ENCODE measurements at regions not wholly inside any gene's neighbourhood (a gene's known extent, or its start where the extent isn't known, plus 50 kb on each side); places are given as distances from the start of the nearest gene placed in this dataset.

GRCh38 chr2:41916177-41916576 lies 131.6 kb upstream of the PKDCC start:
- H3K4me3 ChIP-seq: no peak overlapping the region
- DNase-seq: no peak
- 97 to 99% (median 98%) methylated on average over 2 of the region's 2 CpGs for WGBS, 3 donors
- no peaks in the 10 kb centered on the region for H3K9me3 ChIP-seq
- H3K27me3 ChIP-seq: no peaks in the 10 kb centered on the region
- intact Hi-C loops (cut with DNase I): no loop called here
- H3K27ac ChIP-seq: no peak overlapping the region
- no peak for TF ChIP-seq CTCF (IDR thresholded peaks at IDR 0.05)
- no peak for TF ChIP-seq POLR2A (IDR thresholded peaks at IDR 0.05)
- no peaks in the 10 kb centered on the region for H3K36me3 ChIP-seq
- H3K4me1 ChIP-seq (ENCODE audit: insufficient read depth): peaks cover 1% of the 10 kb centered on the region

GRCh38 chr2:41917587-41917986 lies 130.2 kb upstream of the PKDCC start:
- no peaks in the 10 kb centered on the region for H3K36me3 ChIP-seq
- intact Hi-C loops (cut with DNase I): no loop called here
- DNase-seq: no peak
- WGBS, 3 donors: 93 to 97% (median 95%) methylated on average over 2 of the region's 2 CpGs
- H3K27ac ChIP-seq: no peak overlapping the region
- TF ChIP-seq POLR2A (IDR thresholded peaks at IDR 0.05) (no peak), EP300 (IDR thresholded peaks at IDR 0.05) (no peak), CTCF (IDR thresholded peaks at IDR 0.05) (no peak)
- H3K9me3 ChIP-seq: no peaks in the 10 kb centered on the region
- peaks cover 2% of the 10 kb centered on the region for H3K4me1 ChIP-seq (ENCODE audit: insufficient read depth)
- H3K4me3 ChIP-seq: no peak overlapping the region
- no peaks in the 10 kb centered on the region for H3K27me3 ChIP-seq

GRCh38 chr2:41919135-41919534 lies 128.7 kb upstream of the PKDCC start:
- Histone ChIP-seq H3K36me3 (no peaks in the 10 kb centered on the region), H3K4me3 (no peak overlapping the region), H3K4me1 (ENCODE audit: insufficient read depth) (peaks cover 4% of the 10 kb centered on the region), H3K9me3 (no peaks in the 10 kb centered on the region), H3K27me3 (no peaks in the 10 kb centered on the region), H3K27ac (no peak overlapping the region)
- WGBS, 3 donors: 91 to 97% (median 95%) methylated on average over 3 of the region's 3 CpGs
- intact Hi-C loops (cut with DNase I): no loop called here
- no peak for TF ChIP-seq POLR2A (IDR thresholded peaks at IDR 0.05)
- TF ChIP-seq EP300 (IDR thresholded peaks at IDR 0.05): no peak
- TF ChIP-seq CTCF (IDR thresholded peaks at IDR 0.05): no peak
- no peak for DNase-seq

GRCh38 chr2:41920181-41920580 lies 127.6 kb upstream of the PKDCC start:
- H3K9me3 ChIP-seq: no peaks in the 10 kb centered on the region
- peaks cover 4% of the 10 kb centered on the region for H3K4me1 ChIP-seq (ENCODE audit: insufficient read depth)
- H3K27me3 ChIP-seq: no peaks in the 10 kb centered on the region
- DNase-seq: no peak
- TF ChIP-seq EP300 (IDR thresholded peaks at IDR 0.05): no peak
- TF ChIP-seq CTCF (IDR thresholded peaks at IDR 0.05): no peak
- no peak for TF ChIP-seq POLR2A (IDR thresholded peaks at IDR 0.05)
- H3K4me3 ChIP-seq: no peak overlapping the region
- H3K36me3 ChIP-seq: no peaks in the 10 kb centered on the region
- no peak overlapping the region for H3K27ac ChIP-seq
- 95 to 98% (median 97%) methylated on average over 3 of the region's 3 CpGs for WGBS, 3 donors
- intact Hi-C loops (cut with DNase I): no loop called here

- intact Hi-C loops (cut with DNase I): no loop called here
- Histone ChIP-seq H3K4me3 (no peak overlapping the region), H3K9me3 (no peaks in the 10 kb centered on the region), H3K27me3 (no peaks in the 10 kb centered on the region), H3K4me1 (ENCODE audit: insufficient read depth) (peaks cover 4% of the 10 kb centered on the region), H3K27ac (no peak overlapping the region), H3K36me3 (no peaks in the 10 kb centered on the region)
- no peak for DNase-seq
- 94 to 96% (median 95%) methylated on average over 2 of the region's 2 CpGs for WGBS, 3 donors
- no peak for TF ChIP-seq POLR2A (IDR thresholded peaks at IDR 0.05)
Measured at GRCh38 chr2:41920812-41921211, 127.0 kb upstream of the PKDCC start.
